IMR-90 (cell line): ENCODE measurements at regions not wholly inside any gene's neighbourhood (a gene's known extent, or its start where the extent isn't known, plus 50 kb on each side); places are given as distances from the start of the nearest gene placed in this dataset.

Experiments
- ATAC-seq: fragments of 200-7000 bp; cut with Tn5 transposase; 2 replicates; pipeline ENCODE4 v1.9.1; 2020; ENCODE audit warnings: low read depth, mild to moderate bottlenecking, moderate library complexity
- BruUV-seq: library from RNA; stranded (reverse); fragments of 400-500 nt; replicated peaks from 2 replicates; lab custom pipeline; 2021; lab: Mats Ljungman, UMichigan
- CTCF ChIA-PET: fragments of 300-600 bp; formaldehyde crosslinking; extraction: SDS; loops from one replicate; lab custom pipeline; 2021; ENCODE audit warnings: antibody characterized with exemption; lab: Yijun Ruan, JAX
- POLR2A ChIA-PET: fragments of 300-600 bp; sonication (Branson Sonifier 250); formaldehyde crosslinking; loops from one replicate; lab custom pipeline; 2022; ENCODE audit warnings: antibody characterized with exemption; ENCODE audit not compliant: unreplicated experiment; lab: Charles Lee
- DNase-seq: peaks from one replicate; pipeline ENCODE4 v3.0.0; 2013
- H2AFZ ChIP-seq: replicated peaks from 2 replicates; pipeline ENCODE3; 2013; ENCODE audit warnings: low read length, mild to moderate bottlenecking; ENCODE audit not compliant: poor library complexity
- H2AK5ac ChIP-seq: 2 replicates; pipeline ENCODE4 v1.6.1; 2013; ENCODE audit warnings: low read depth, low read length, inconsistent platforms
- H2AK9ac ChIP-seq: replicated peaks from 2 replicates; pipeline ENCODE3; 2013; ENCODE audit warnings: mild to moderate bottlenecking, low read depth, low read length, moderate library complexity; ENCODE audit not compliant: poor library complexity
- H2BK120ac ChIP-seq: 2 replicates; pipeline ENCODE4 v1.6.1; 2013; ENCODE audit warnings: low read depth, low read length, inconsistent platforms
- H2BK15ac ChIP-seq: 3 replicates; pipeline ENCODE4 v1.6.1; 2013; ENCODE audit warnings: low read depth, low read length, inconsistent platforms
- H2BK20ac ChIP-seq: 2 replicates; pipeline ENCODE4 v1.6.1; 2013; ENCODE audit warnings: low read depth, mild to moderate bottlenecking, inconsistent platforms, low read length, moderate library complexity
- H2BK5ac ChIP-seq: 2 replicates; pipeline ENCODE4 v1.6.1; 2013; ENCODE audit warnings: mild to moderate bottlenecking, low read depth, low read length, inconsistent platforms; ENCODE audit not compliant: poor library complexity, severe bottlenecking
- H3K14ac ChIP-seq: replicated peaks from 2 replicates; pipeline ENCODE4 v1.6.1; 2013; ENCODE audit warnings: low read depth, low read length, inconsistent platforms
- H3K18ac ChIP-seq: 2 replicates; pipeline ENCODE4 v1.6.1; 2013; ENCODE audit warnings: low read depth, low read length, control low read depth
- H3K23ac ChIP-seq: 2 replicates; pipeline ENCODE4 v1.6.1; 2013; ENCODE audit warnings: low read depth, low read length, inconsistent platforms
- H3K27ac ChIP-seq: 2 replicates; pipeline ENCODE4 v1.5.1; 2013; ENCODE audit warnings: mild to moderate bottlenecking, control low read depth, low read length; ENCODE audit not compliant: insufficient read depth
- H3K27me3 ChIP-seq: 2 replicates; pipeline ENCODE4 v1.6.1; 2013; ENCODE audit warnings: low read length; ENCODE audit not compliant: control insufficient read depth, insufficient read depth
- H3K36me3 ChIP-seq: 2 replicates; pipeline ENCODE4 v1.6.1; 2013; ENCODE audit warnings: low read length, mixed read lengths; ENCODE audit not compliant: control insufficient read depth, insufficient read depth
- H3K4ac ChIP-seq: 2 replicates; pipeline ENCODE4 v1.6.1; 2013; ENCODE audit warnings: low read depth, low read length, inconsistent platforms
- H3K4me1 ChIP-seq: 2 replicates; pipeline ENCODE4 v1.6.1; 2013; ENCODE audit warnings: low read length, mixed read lengths; ENCODE audit not compliant: control insufficient read depth, insufficient read depth
- H3K4me2 ChIP-seq: 2 replicates; pipeline ENCODE4 v1.6.1; 2013; ENCODE audit warnings: low read depth, mild to moderate bottlenecking, control low read depth, low read length, moderate library complexity
- H3K4me3 ChIP-seq: 2 replicates; pipeline ENCODE4 v1.5.1; 2013; ENCODE audit warnings: low read depth, mild to moderate bottlenecking, control low read depth, low read length, moderate library complexity; ENCODE audit not compliant: insufficient read depth
- H3K56ac ChIP-seq: 2 replicates; pipeline ENCODE4 v1.6.1; 2013; ENCODE audit warnings: low read length, inconsistent platforms; ENCODE audit not compliant: insufficient read depth; ENCODE audit errors: extremely low read depth
- H3K79me1 ChIP-seq, 2 experiments: 2 replicates each; pipeline ENCODE4 v1.6.1; 2013; ENCODE audit warnings: low read length in 2 of 2, inconsistent platforms in 1 of 2, low read depth in 1 of 2
- H3K9ac ChIP-seq: 2 replicates; pipeline ENCODE4 v1.6.1; 2013; ENCODE audit warnings: low read depth, low read length, control low read depth
- H3K9me1 ChIP-seq: 2 replicates; pipeline ENCODE4 v1.6.1; 2013; ENCODE audit warnings: low read length, inconsistent platforms; ENCODE audit not compliant: insufficient read depth
- H3K9me3 ChIP-seq: 2 replicates; pipeline ENCODE4 v1.6.1; 2013; ENCODE audit warnings: low read length; ENCODE audit not compliant: control insufficient read depth, insufficient read depth
- H4K20me1 ChIP-seq: 2 replicates; pipeline ENCODE4 v1.6.1; 2013; ENCODE audit warnings: low read length, inconsistent platforms; ENCODE audit not compliant: insufficient read depth
- H4K5ac ChIP-seq: 2 replicates; pipeline ENCODE4 v1.6.1; 2013; ENCODE audit warnings: mild to moderate bottlenecking, low read depth, low read length, control low read depth
- H4K8ac ChIP-seq, 2 experiments: 2 replicates each; pipeline ENCODE4 v1.6.1; 2013; ENCODE audit warnings: low read depth in 2 of 2, low read length in 2 of 2, control low read depth in 1 of 2, inconsistent platforms in 1 of 2
- H4K91ac ChIP-seq: 2 replicates; pipeline ENCODE4 v1.6.1; 2013; ENCODE audit warnings: low read depth, low read length, inconsistent platforms; ENCODE audit not compliant: insufficient read depth
- BHLHE40 ChIP-seq: fragments of 150-350 bp; IDR thresholded peaks from 2 replicates; pipeline ENCODE4 v1.6.1; 2016; ENCODE audit warnings: mild to moderate bottlenecking, low read depth, low read length
- CEBPB ChIP-seq: IDR thresholded peaks from 2 replicates; pipeline ENCODE4 v1.6.1; 2012; ENCODE audit warnings: low read depth, low read length, improper control_type of control experiment
- CHD1 ChIP-seq: IDR thresholded peaks from 2 replicates; pipeline ENCODE4 v1.6.1; 2012; ENCODE audit warnings: low read depth, low read length, improper control_type of control experiment
- FOS ChIP-seq: fragments of 150-350 bp; IDR thresholded peaks from 2 replicates; pipeline ENCODE4 v1.6.1; 2016; ENCODE audit warnings: low read depth, low read length
- MAFK ChIP-seq: IDR thresholded peaks from 2 replicates; pipeline ENCODE4 v1.6.1; 2012; ENCODE audit warnings: low read depth, low read length, improper control_type of control experiment
- MAZ ChIP-seq: IDR thresholded peaks from 2 replicates; pipeline ENCODE4 v1.6.1; 2012; ENCODE audit warnings: low read depth, mild to moderate bottlenecking, low read length, improper control_type of control experiment, moderate library complexity, borderline replicate concordance
- NFE2L2 ChIP-seq: fragments of 150-350 bp; IDR thresholded peaks from 2 replicates; pipeline ENCODE4 v1.6.1; 2016; ENCODE audit warnings: low read depth, mild to moderate bottlenecking, low read length
- POLR2A ChIP-seq: IDR thresholded peaks from 2 replicates; pipeline ENCODE4 v1.6.1; 2012; ENCODE audit warnings: mild to moderate bottlenecking, low read depth, low read length
- RCOR1 ChIP-seq: IDR thresholded peaks from 2 replicates; pipeline ENCODE4 v1.6.1; 2012; ENCODE audit warnings: mild to moderate bottlenecking, low read length, improper control_type of control experiment; ENCODE audit not compliant: insufficient replicate concordance
- RFX5 ChIP-seq: IDR thresholded peaks from 2 replicates; pipeline ENCODE4 v1.8.0; 2012; ENCODE audit warnings: low read depth, mild to moderate bottlenecking, low read length, moderate library complexity
- SMC3 ChIP-seq: fragments of 150-350 bp; IDR thresholded peaks from 2 replicates; pipeline ENCODE4 v1.6.1; 2016; ENCODE audit warnings: low read depth, mild to moderate bottlenecking, antibody characterized with exemption, low read length, moderate library complexity
- USF2 ChIP-seq: fragments of 150-350 bp; IDR thresholded peaks from 2 replicates; pipeline ENCODE4 v1.6.1; 2017; ENCODE audit warnings: mild to moderate bottlenecking, antibody characterized with exemption, low read length, low read depth
- WGBS, 2 experiments: methylation state at CpG; one replicate each; pipeline versions ENCODE4 v1.1.5 to v1.1.7; 2013; ENCODE audit warnings: missing lambda C conversion rate in 2 of 2; ENCODE audit not compliant: insufficient read length in 1 of 2; ENCODE audit errors: extremely low coverage in 2 of 2; 5-methylcytosine and 5-hydroxymethylcytosine counted together
- dilution Hi-C: fragments of 300-500 bp; cut with HindIII; formaldehyde crosslinking; loops from one replicate; pipeline ENCODE4 v1.14.3; 2018; ENCODE audit warnings: low sequenced_read_pairs; ENCODE audit not compliant: unreplicated experiment
- in situ Hi-C: fragments of 300-500 bp; cut with MboI; formaldehyde crosslinking; loops from 3 replicates; pipeline ENCODE4 v1.14.3; 2019; ENCODE audit warnings: low sequenced_read_pairs, inconsistent platforms, mixed read lengths
- intact Hi-C: fragments of 100-400 bp; cut with micrococcal nuclease; formaldehyde crosslinking; loops from 2 replicates; pipeline ENCODE4 v1.10.0; 2022
- TF ChIP-seq, protein P1 (sequence below): conservative IDR thresholded peaks from 2 replicates; pipeline ENCODE4 v1.5.1; 2012; ENCODE audit warnings: mild to moderate bottlenecking, low read depth, low read length, improper control_type of control experiment

DNA sequence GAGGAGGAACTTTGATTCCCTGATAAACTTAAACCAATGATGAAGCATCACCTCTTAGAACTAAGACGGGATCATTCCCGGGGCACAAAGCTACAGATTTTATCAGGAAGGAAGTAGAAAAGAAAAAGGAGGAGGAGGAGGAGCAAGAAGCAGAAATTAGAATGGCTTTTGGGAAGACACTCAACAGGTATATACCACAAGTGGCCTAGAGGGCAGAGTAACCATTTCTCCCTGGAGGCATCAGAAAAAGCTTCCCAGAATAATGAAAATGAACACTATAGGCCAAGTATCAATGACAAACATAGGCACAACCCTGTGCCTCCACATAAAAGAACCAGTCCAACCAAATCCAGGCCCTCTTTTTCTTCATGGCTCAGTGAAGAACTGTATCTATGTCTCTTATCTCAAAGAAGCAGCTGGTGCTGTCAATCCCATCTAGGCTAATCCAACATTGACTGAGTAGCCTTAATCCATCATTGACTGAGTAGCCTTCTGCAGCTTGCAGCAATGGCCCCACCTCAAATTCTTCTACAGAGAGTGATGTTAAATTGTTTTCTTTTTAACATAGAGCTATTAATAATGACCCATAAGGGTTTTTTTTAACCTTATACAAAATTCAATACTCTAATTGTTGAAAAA, 178.8 kb upstream of the KIF2A start:
- Histone ChIP-seq H3K4ac (no peak overlapping the region), H4K5ac (no peak overlapping the region), H3K79me1 (no peaks in the 10 kb centered on the region), H3K36me3 (no peaks in the 10 kb centered on the region), H3K56ac (no peak overlapping the region), H2AK9ac (no peak overlapping the region), H2BK120ac (no peak overlapping the region), H3K27me3 (no peaks in the 10 kb centered on the region), H3K9me1 (no peaks in the 10 kb centered on the region), H2AK5ac (no peak overlapping the region), H2BK15ac (no peak overlapping the region), H2BK20ac (no peak overlapping the region), H3K23ac (no peak overlapping the region), H3K18ac (no peak overlapping the region), H3K4me1 (no peaks in the 10 kb centered on the region), H3K4me2 (no peak overlapping the region), H3K9me3 (no peaks in the 10 kb centered on the region), H4K91ac (no peak overlapping the region), H4K20me1 (no peaks in the 10 kb centered on the region), H3K9ac (no peak overlapping the region), H4K8ac (no peak overlapping the region), H3K27ac (no peak overlapping the region), H3K14ac (no peak overlapping the region), H2BK5ac (no peak overlapping the region), H3K4me3 (no peak overlapping the region), H2AFZ (no peak overlapping the region)
- CTCF ChIA-PET = no interaction called here
- dilution Hi-C loops (no loop called here), intact Hi-C loops (no loop called here), in situ Hi-C loops (loop anchor here (25.0 kb wide), 1 partner anchor 1065 kb away; no protein-coding TSS in a partner anchor)
- DNase-seq = no peak
- no TSS peak for BruUV-seq
- no peak for ATAC-seq
- TF ChIP-seq MAFK (no peak), CHD1 (no peak), SMC3 (no peak), FOS (no peak), POLR2A (no peak), BHLHE40 (no peak), NFE2L2 (no peak), USF2 (no peak), MAZ (no peak), RFX5 (no peak), RCOR1 (no peak), CEBPB (no peak)
- TF ChIP-seq, protein P1, sequence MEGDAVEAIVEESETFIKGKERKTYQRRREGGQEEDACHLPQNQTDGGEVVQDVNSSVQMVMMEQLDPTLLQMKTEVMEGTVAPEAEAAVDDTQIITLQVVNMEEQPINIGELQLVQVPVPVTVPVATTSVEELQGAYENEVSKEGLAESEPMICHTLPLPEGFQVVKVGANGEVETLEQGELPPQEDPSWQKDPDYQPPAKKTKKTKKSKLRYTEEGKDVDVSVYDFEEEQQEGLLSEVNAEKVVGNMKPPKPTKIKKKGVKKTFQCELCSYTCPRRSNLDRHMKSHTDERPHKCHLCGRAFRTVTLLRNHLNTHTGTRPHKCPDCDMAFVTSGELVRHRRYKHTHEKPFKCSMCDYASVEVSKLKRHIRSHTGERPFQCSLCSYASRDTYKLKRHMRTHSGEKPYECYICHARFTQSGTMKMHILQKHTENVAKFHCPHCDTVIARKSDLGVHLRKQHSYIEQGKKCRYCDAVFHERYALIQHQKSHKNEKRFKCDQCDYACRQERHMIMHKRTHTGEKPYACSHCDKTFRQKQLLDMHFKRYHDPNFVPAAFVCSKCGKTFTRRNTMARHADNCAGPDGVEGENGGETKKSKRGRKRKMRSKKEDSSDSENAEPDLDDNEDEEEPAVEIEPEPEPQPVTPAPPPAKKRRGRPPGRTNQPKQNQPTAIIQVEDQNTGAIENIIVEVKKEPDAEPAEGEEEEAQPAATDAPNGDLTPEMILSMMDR = no peak
- WGBS, 2 experiments = no CpG with 5 or more reads among the region's 2 CpGs
- POLR2A ChIA-PET = no interaction called here
